Adrenal gland (tissue), 5 donors: ENCODE measurements at regions not wholly inside any gene's neighbourhood (a gene's known extent, or its start where the extent isn't known, plus 50 kb on each side); places are given as distances from the start of the nearest gene placed in this dataset.

ENCODE experiments used
- CTCF ChIP-seq, 6 experiments: fragments of 450-650 bp in 4 of 6; fragments of 200-600 bp in 2 of 6; sonication (generic) in 1 of 6; IDR thresholded peaks; 1 replicate in 5 of 6; 2 replicates in 1 of 6; pipeline versions ENCODE4 v1.5.1 to v1.8.0; 2016 to 2021; ENCODE audit warnings: antibody characterized with exemption in 6 of 6, mild to moderate bottlenecking in 2 of 6, moderate library complexity in 1 of 6
- POLR2A ChIP-seq, 2 donors: fragments of 450-650 bp; IDR thresholded peaks; one replicate each; pipeline ENCODE4 v1.6.1; 2017; ENCODE audit warnings: antibody characterized with exemption in 2 of 2, mild to moderate bottlenecking in 2 of 2, moderate library complexity in 1 of 2
- donor health status: DM: no; HTN: no; CAD: no.

- TF ChIP-seq POLR2A (IDR thresholded peaks at IDR 0.05) (no peak), CTCF (IDR thresholded peaks at IDR 0.05) (no peak)
Observed at GRCh38 chr5:51208296-51208695, 175.0 kb upstream of the ISL1 start.
